Stomach (tissue), 8 donors: ENCODE measurements at regions not wholly inside any gene's neighbourhood (a gene's known extent, or its start where the extent isn't known, plus 50 kb on each side); places are given as distances from the start of the nearest gene placed in this dataset.

Source experiments
- DNase-seq, 2 donors: peaks; one replicate each; pipeline versions ENCODE4 v3.0.0 to v3.0.0-alpha.2; 2013 to 2019
- H3K27ac ChIP-seq, 5 donors: fragments of 200-600 bp in 4 of 5; sonication (generic) in 4 of 5; one replicate each; pipeline ENCODE4 v1.5.1; 2013 to 2019; ENCODE audit warnings: mild to moderate bottlenecking in 1 of 5, moderate library complexity in 1 of 5
- H3K27me3 ChIP-seq, 3 donors: fragments of 200-600 bp; sonication (generic); one replicate each; pipeline ENCODE4 v1.5.1; 2017 to 2019; ENCODE audit warnings: mixed run types in 1 of 3
- H3K36me3 ChIP-seq, 4 donors: fragments of 200-600 bp; sonication (generic); 1 replicate in 3 of 4; 2 replicates in 1 of 4; pipeline ENCODE4 v1.5.1; 2016 to 2019
- H3K4me1 ChIP-seq, 4 donors: fragments of 200-600 bp; sonication (generic); one replicate each; pipeline ENCODE4 v1.5.1; 2016 to 2019
- H3K4me3 ChIP-seq, 4 donors: fragments of 200-600 bp; sonication (generic) in 3 of 4; one replicate each; pipeline ENCODE4 v1.5.1; 2016 to 2019; ENCODE audit warnings: mild to moderate bottlenecking in 1 of 4
- H3K9me3 ChIP-seq, 4 donors: fragments of 200-600 bp; sonication (generic); one replicate each; pipeline ENCODE4 v1.5.1; 2016 to 2019
- EP300 ChIP-seq: sonication (generic); formaldehyde crosslinking; IDR thresholded peaks from one replicate; pipeline ENCODE4 v1.6.1; 2017; ENCODE audit warnings: antibody characterized with exemption
- POLR2A ChIP-seq, 4 donors: fragments of 450-650 bp; IDR thresholded peaks; one replicate each; pipeline ENCODE4 v1.6.1; 2016; ENCODE audit warnings: antibody characterized with exemption in 4 of 4, control low read depth in 2 of 4, mild to moderate bottlenecking in 1 of 4, moderate library complexity in 1 of 4
- POLR2AphosphoS5 ChIP-seq, 3 donors: sonication (generic); formaldehyde crosslinking; IDR thresholded peaks; one replicate each; pipeline ENCODE4 v1.6.1; 2016; ENCODE audit warnings: antibody characterized with exemption in 3 of 3
- WGBS, 5 donors: extraction: QIAGEN DNeasy Blood & Tissue Kit in 3 of 5; methylation state at CpG; one replicate each; pipeline versions ENCODE4 v1.1.5 to v1.1.7; 2013 to 2018; 5-methylcytosine and 5-hydroxymethylcytosine counted together
- intact Hi-C: fragments of 100-400 bp; cut with DNase I; formaldehyde crosslinking; loops from one replicate; pipeline ENCODE4 v1.15.1; 2023; ENCODE audit warnings: low total_unique reads
- TF ChIP-seq, protein P1 (sequence below), 7 experiments: fragments of 450-650 bp in 4 of 7; fragments of 200-600 bp in 3 of 7; sonication (generic) in 3 of 7; IDR thresholded peaks; one replicate each; pipeline ENCODE4 v1.5.1; 2016 to 2019; ENCODE audit warnings: antibody characterized with exemption in 7 of 7, control low read depth in 2 of 7, mild to moderate bottlenecking in 1 of 7
- donor health status: healthy with polysubstance abuse.
- donor health status: Bipolar disorder and iron deficiency.
- donor health status: healthy.

DNA sequence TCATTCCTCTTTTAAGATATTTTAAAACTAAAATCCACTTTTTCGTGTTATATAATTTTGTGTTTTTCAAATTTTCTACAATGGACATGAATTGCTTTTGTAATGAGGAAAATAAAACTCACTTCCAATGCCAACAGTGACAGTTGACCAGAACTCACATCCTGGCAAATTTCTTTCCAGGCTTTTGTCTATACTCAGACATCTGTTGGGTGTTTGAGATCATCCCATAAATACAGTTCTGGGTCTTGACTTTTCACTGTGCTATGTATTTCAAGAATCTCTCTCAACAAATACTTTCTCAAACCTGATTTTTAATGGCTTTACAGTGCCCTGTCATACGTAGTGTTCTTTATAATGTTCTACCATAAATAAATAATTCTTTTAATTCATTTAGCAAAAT is 57.6 kb downstream of the RPL37A start:
- H3K9me3 ChIP-seq: no peaks in the 10 kb centered on the region
- H3K27ac ChIP-seq: no peak overlapping the region
- H3K4me3 ChIP-seq: no peak overlapping the region
- no peaks in the 10 kb centered on the region for H3K27me3 ChIP-seq
- 88 to 94% (median 92%) methylated on average over 2 of the region's 2 CpGs for WGBS, 5 donors
- peaks cover 10 to 61% (median 35%) of the 10 kb centered on the region in 4 donors for H3K4me1 ChIP-seq
- no peaks in the 10 kb centered on the region for H3K36me3 ChIP-seq
- TF ChIP-seq POLR2AphosphoS5 (IDR thresholded peaks at IDR 0.05) (no peak), EP300 (no peak), POLR2A (IDR thresholded peaks at IDR 0.05) (no peak)
- TF ChIP-seq, protein P1, sequence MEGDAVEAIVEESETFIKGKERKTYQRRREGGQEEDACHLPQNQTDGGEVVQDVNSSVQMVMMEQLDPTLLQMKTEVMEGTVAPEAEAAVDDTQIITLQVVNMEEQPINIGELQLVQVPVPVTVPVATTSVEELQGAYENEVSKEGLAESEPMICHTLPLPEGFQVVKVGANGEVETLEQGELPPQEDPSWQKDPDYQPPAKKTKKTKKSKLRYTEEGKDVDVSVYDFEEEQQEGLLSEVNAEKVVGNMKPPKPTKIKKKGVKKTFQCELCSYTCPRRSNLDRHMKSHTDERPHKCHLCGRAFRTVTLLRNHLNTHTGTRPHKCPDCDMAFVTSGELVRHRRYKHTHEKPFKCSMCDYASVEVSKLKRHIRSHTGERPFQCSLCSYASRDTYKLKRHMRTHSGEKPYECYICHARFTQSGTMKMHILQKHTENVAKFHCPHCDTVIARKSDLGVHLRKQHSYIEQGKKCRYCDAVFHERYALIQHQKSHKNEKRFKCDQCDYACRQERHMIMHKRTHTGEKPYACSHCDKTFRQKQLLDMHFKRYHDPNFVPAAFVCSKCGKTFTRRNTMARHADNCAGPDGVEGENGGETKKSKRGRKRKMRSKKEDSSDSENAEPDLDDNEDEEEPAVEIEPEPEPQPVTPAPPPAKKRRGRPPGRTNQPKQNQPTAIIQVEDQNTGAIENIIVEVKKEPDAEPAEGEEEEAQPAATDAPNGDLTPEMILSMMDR (IDR thresholded peaks at IDR 0.05): no peak
- intact Hi-C loops: no loop called here
- DNase-seq: no peak

DNA sequence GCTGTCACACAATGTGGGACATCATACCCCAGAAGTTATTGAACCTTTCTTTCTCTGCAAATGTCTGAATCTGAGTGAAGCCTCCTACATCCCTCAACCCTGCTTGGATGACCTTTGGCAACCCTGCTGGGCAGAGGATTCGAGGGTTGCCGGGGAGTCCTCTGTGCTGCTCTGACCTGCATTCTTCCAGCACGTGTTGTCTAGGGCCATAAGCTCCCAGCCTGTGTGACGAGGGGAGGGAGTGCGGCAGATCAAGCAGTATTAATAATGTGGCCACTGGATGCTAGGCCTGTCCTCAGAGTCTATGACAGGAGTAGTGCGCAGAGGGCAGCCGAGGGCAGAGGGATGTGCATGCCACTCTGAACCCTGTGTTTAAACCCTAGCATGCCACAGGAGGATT is 58.8 kb downstream of the RPL37A start:
- peaks cover 0 to 53% (median 26%) of the 10 kb centered on the region in 4 donors for H3K4me1 ChIP-seq
- TF ChIP-seq POLR2AphosphoS5 (IDR thresholded peaks at IDR 0.05) (no peak), EP300 (no peak)
- TF ChIP-seq, protein P1 (IDR thresholded peaks at IDR 0.05): no peak

DNA sequence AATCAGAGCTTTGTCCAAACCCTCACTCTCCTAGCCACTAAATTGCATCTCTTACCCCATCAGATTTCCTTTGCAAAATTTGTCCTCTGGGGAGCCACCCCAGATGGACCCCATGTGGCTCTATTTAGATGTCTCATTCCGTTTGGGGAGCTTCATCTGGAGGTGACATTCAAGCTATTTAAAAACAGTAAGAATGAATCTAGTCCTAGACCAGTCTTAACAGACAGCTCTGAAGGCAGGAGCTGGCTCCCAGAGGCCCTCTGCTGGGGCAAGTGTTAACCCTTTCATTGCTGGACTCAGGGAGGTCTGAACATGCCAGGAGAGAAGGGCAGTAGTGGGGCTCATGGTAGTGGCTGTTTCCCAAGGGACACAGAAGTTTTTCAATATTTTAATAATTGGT is 59.2 kb downstream of the RPL37A start:
- intact Hi-C loops: no loop called here
- H3K9me3 ChIP-seq: no peaks in the 10 kb centered on the region
- no peak overlapping the region for H3K4me3 ChIP-seq
- DNase-seq: no peak
- no peaks in the 10 kb centered on the region for H3K36me3 ChIP-seq
- no peak for TF ChIP-seq EP300
- TF ChIP-seq POLR2A (IDR thresholded peaks at IDR 0.05): no peak
- no peak for TF ChIP-seq POLR2AphosphoS5 (IDR thresholded peaks at IDR 0.05)
- TF ChIP-seq, protein P1 (IDR thresholded peaks at IDR 0.05): no peak
- no peak overlapping the region for H3K27ac ChIP-seq
- H3K4me1 ChIP-seq: peaks cover 0 to 53% (median 24%) of the 10 kb centered on the region in 4 donors
- 56 to 96% (median 79%) methylated on average over 1 of the region's 1 CpG for WGBS, 5 donors
- no peaks in the 10 kb centered on the region for H3K27me3 ChIP-seq

More for the DNA sequence above, 58.8 kb downstream of the RPL37A start:
- no peaks in the 10 kb centered on the region for H3K36me3 ChIP-seq
- intact Hi-C loops: no loop called here
- no peaks in the 10 kb centered on the region for H3K27me3 ChIP-seq
- 73 to 87% (median 78%) methylated on average over 7 of the region's 7 CpGs for WGBS, 5 donors
- no peaks in the 10 kb centered on the region for H3K9me3 ChIP-seq
- H3K4me3 ChIP-seq: no peak overlapping the region
- no peak overlapping the region for H3K27ac ChIP-seq
- no peak for DNase-seq

DNA sequence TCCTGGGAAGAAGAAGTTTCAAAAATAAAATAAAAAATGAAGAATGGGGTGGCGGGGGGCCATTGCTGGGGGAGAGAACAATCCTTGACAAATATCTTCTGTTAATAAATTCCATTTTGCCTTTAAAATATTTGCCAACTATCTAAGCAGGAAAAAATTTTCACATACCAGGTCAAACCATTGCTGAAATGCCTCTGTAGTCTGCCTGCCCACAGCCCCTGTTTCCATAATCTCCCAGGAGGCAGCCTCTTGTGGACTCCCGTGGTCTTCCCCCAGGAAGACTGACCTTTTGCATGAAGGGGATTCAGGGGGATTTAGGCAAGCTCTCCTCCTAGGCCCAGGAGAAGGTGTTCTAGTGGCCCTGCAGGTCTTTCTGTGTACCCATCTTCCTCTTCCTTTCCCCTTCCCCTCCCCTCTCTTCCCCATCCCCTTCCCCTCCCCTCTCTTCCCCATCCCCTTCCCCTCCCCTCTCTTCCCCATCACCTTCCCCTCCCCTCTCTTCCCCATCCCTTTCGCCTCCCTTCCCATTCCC is 61.0 kb downstream of the RPL37A start:
- Histone ChIP-seq H3K9me3 (no peaks in the 10 kb centered on the region), H3K4me1 (peaks cover 0 to 37% (median 14%) of the 10 kb centered on the region in 4 donors), H3K27me3 (no peaks in the 10 kb centered on the region), H3K36me3 (no peaks in the 10 kb centered on the region), H3K27ac (peak overlapping the region in 1 of 5 donors; percentile 74), H3K4me3 (no peak overlapping the region)
- no peak for DNase-seq
- intact Hi-C loops: no loop called here
- WGBS, 5 donors: 75 to 90% (median 86%) methylated on average over 2 to 3 of the region's 3 CpGs
- TF ChIP-seq POLR2A (IDR thresholded peaks at IDR 0.05) (no peak), POLR2AphosphoS5 (IDR thresholded peaks at IDR 0.05) (no peak), EP300 (no peak)
- TF ChIP-seq, protein P1 (IDR thresholded peaks at IDR 0.05): no peak
